Left ventricle myocardium superior (tissue), 1 donor: ENCODE measurements at regions not wholly inside any gene's neighbourhood (a gene's known extent, or its start where the extent isn't known, plus 50 kb on each side); places are given as distances from the start of the nearest gene placed in this dataset.

ENCODE experiments used
- ATAC-seq: fragments of 200-7000 bp; cut with Tn5 transposase; one replicate; pipeline ENCODE4 v1.9.1; 2020; ENCODE audit warnings: mild to moderate bottlenecking, moderate library complexity
- DNase-seq: peaks from one replicate; pipeline ENCODE4 v3.0.0-alpha.2; 2020
- intact Hi-C: fragments of 100-400 bp; cut with micrococcal nuclease; formaldehyde crosslinking; loops from one replicate; pipeline ENCODE4 v1.11.0; 2022
- donor health status: DM: no; HTN: yes; CAD: no; lungs with severe emphysema.

- ATAC-seq: no peak
- intact Hi-C loops: no loop called here
- no peak for DNase-seq
These were observed 258.9 kb upstream of the LRIG3 start for GRCh38 chr12:59179231-59179630.

- ATAC-seq (no peak), DNase-seq (no peak)
- intact Hi-C loops: no loop called here
These were observed 253.4 kb upstream of the LRIG3 start for GRCh38 chr12:59173695-59174094.

DNA sequence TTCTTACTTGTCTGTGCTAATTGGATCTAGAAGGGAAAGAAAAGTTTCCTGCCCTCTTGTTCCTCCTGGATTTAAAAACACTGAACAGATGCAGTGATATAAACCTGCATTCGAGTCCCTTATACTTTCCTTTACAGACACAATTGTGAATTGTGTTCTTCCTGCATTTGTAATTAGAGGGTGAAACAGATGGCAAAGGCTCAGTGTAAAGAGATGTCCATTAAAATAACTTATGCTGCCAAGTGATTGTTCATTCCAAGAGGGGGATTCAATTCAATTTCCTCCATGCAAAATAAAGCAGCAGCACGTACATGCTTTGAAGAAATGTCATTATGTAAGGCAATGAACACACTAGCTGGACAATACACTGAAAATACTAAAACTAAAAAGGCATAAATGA is 248.3 kb upstream of the LRIG3 start:
- no peak for ATAC-seq
- DNase-seq: no peak
- intact Hi-C loops: no loop called here

DNA sequence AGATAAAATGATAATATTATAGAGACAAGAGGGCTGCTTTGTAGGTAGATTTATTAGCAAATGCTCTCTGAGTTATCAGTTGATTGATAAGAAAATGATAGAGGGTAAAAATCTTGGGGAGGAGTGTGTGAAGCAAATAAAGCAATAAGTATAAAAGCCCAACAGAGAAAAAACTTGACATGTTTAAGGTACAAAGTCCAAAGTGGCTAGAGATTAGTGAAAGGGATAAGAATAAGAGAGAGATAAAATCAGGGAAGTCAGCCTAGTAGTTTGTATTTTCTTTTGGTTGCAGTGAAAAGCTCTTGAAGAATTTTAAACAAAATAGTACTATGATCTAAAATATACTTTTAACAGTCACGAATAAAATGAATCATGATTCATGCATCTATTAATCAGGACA is 246.2 kb upstream of the LRIG3 start:
- ATAC-seq: no peak
- DNase-seq: no peak
- intact Hi-C loops: no loop called here

- DNase-seq: no peak
- no peak for ATAC-seq
- intact Hi-C loops: no loop called here
These were observed 244.9 kb upstream of the LRIG3 start for GRCh38 chr12:59164991-59165718.

- ATAC-seq (no peak), DNase-seq (no peak)
- intact Hi-C loops: no loop called here
These were observed 243.9 kb upstream of the LRIG3 start for GRCh38 chr12:59164226-59164625.

DNA sequence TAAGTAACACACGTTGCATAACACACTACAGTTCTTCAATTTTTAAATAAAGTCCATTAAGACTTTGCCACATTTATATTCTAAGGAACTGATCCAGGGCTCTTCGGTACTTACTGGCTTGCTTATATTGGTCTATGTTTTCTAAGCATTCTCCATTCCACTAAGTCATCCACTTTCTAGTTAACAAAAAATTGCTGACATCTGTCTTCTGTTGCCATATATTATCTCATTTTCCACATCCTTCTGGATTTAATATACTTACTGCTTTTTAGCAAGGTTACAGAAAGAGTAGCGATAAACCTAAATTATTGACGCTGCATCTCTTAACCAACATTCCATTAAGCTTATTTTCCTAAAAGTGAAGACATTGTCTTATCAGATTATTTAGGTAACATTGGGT is 238.4 kb upstream of the LRIG3 start:
- DNase-seq: no peak
- intact Hi-C loops: no loop called here
- ATAC-seq: no peak

DNA sequence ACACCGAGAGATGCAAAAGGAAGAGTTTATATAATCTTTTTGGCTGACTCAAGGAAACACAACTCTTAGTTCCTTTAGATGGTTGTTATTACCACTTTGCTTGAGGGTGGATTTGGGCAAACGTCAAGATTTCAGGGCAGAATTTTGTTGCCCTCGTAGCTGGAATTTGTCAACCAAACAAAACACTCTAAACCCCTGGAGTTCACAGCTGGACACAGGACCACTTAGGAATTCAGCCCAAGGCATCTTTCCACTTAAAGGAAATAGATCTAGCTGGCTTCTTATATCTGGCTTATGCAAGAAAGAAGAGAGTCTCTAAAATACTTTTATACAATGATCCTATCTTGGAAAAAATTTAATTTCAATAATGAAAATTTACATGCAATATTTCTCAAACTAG is 237.8 kb upstream of the LRIG3 start:
- no peak for ATAC-seq

GRCh38 chr12:59155448-59155847 is 235.1 kb upstream of the LRIG3 start:
- ATAC-seq: no peak
- intact Hi-C loops: no loop called here

More for the DNA sequence above, 237.8 kb upstream of the LRIG3 start:
- DNase-seq: no peak
- intact Hi-C loops: no loop called here

DNA sequence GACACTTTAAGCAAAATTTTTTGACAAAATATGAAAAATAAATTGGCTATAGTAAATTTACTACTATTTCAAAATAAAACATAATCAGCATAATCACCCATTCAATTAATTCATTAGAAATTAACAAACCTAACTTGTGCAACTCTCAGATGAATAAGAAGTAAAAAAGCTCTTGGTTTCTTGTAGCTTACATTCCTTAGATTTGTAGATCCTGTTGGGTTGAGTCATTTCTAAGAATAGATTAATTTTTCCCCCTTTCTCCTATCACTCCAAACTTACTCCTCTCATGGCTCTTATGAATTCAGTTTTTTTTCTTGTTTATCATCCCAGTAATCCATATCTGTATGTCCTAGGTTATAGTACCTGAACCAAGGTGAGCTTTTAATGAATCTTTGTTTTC is 230.9 kb upstream of the LRIG3 start:
- intact Hi-C loops: loop anchor here (5.0 kb wide), 2 partner anchors 39 to 804 kb away; no protein-coding TSS in a partner anchor
- no peak for ATAC-seq
- no peak for DNase-seq

More at GRCh38 chr12:59155448-59155847, 235.1 kb upstream of the LRIG3 start:
- DNase-seq: no peak

- ATAC-seq (peak; percentile 91), DNase-seq (no peak)
- intact Hi-C loops: loop anchor here (5.0 to 10.0 kb wide), 3 partner anchors 38 to 803 kb away; no protein-coding TSS in a partner anchor
These were observed 229.8 kb upstream of the LRIG3 start for GRCh38 chr12:59149995-59150642.

DNA sequence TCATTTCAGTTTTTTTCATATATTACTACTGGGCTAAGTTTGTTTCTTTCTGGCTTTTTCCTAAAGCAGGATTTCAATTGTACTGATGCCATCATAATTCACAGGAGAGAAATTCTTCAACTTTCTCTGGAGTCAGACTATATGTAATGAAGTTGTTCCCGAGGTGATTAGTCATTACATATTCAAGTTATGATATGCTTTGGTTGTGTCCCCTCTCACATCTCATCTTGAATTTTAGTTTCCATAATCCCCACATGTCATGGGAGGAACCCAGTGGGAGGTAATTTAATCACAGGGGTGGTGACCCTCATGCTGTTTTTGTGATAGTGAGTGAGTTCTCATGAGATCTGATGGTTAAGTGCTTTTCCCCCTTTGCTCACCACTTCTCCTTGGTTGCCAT is 227.5 kb upstream of the LRIG3 start:
- intact Hi-C loops: loop anchor here (10.0 kb wide), 1 partner anchor 603 kb away; no protein-coding TSS in a partner anchor
- no peak for DNase-seq
- ATAC-seq: no peak

GRCh38 chr12:59142183-59142790 is 222.0 kb upstream of the LRIG3 start:
- no peak for DNase-seq
- no peak for ATAC-seq
- intact Hi-C loops: loop anchor here (10.0 kb wide), 1 partner anchor 597 kb away; no protein-coding TSS in a partner anchor

DNA sequence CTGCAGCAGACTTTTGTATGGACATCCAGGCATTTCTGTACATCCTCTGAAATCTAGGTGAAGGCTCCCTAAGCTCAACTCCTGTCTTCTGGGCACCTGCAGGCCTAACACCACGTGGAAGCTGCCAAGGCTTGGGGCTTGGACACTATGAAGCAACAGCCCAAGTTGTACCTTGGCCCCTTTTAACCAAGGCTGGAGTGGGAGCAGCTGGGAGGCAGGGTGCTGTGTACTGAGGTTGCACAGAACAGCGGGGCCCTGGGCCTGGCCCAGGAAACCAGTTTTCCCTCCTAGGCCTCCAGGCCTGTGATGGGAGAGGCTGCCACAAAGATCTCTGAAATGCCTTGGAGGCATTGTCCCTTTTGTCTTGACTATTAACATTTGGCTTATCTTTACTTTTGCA is 214.4 kb upstream of the LRIG3 start:
- DNase-seq: no peak
- ATAC-seq: no peak
- intact Hi-C loops: no loop called here

- ATAC-seq (no peak), DNase-seq (no peak)
- intact Hi-C loops: no loop called here
These were observed 211.2 kb upstream of the LRIG3 start for GRCh38 chr12:59131462-59131861.

DNA sequence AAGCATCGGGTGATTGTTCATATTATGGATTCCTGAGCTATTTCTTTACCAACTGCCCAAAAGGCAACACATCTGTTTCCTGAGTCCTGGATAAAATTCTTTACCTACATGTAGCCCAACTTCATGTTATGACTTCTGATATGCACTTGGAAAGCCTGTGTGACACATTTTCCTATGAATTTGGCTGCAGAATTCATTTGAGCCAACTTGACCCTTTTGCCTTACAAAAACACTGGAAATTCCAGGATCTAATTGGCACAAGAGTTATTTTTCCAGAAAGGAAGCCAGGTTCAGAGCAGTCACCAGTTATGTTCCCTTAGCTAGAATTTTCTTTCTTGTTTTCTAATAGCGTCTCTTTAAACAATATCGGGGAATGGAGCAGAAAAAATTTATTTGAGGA is 202.5 kb upstream of the LRIG3 start:
- intact Hi-C loops: no loop called here
- ATAC-seq (no peak), DNase-seq (no peak)

DNA sequence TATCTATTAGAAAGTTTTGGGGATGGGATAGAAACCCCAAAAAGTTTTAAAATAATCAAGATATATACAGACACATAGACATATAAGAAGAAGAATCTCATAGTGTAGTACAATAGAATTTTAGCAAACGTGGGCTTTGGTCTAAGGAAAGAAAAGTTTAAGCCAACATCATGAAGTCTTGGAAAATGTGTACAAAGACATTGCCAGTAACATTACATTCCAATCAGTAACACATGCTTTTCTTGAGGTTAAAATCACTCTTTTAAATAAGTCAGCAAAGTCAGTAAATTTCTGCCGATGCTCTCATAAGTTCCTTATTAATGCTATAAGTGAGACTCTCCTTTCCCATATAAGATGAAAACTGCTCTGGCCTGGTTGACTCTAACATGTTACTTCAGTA is 201.1 kb upstream of the LRIG3 start:
- intact Hi-C loops: no loop called here
- no peak for ATAC-seq
- no peak for DNase-seq

DNA sequence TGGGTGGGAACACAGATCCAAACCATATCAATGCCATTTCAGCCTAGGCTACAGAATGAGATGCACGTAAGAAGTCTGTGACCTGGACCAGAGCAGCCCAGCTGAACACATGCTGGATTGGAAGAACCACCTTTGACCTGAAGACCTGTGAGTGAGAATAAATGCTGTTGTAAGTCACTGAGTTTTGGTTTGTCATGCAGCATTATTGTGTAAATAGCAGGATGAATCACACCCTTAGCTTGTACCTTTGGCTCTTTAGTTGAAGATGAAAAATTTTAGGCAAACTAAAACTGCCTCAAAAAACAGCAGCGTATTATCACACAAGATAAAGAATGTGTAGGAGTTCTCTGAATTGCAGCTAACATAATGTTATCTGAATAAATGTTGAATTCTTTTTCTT is 199.4 kb upstream of the LRIG3 start:
- ATAC-seq (no peak), DNase-seq (no peak)
- intact Hi-C loops: no loop called here

DNA sequence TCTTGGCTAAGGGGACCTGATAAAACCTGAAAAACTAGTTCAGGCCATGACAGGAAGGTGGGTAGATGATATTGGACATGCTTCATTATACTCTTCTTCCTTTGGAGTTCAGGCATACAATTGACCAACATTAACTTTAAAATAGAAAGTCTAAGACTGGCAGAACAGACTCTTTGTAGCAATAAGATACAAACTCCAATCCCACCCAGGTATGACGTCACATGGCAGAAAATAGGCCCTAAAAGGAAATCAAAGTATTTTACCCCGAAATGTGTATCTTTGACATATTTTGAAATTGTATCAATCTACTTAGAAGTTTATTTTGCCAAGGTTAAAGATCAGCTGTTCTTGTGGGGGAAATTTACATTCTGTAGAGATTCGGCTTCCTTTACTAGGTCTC is 198.1 kb upstream of the LRIG3 start:
- intact Hi-C loops: no loop called here
- ATAC-seq (no peak), DNase-seq (no peak)

DNA sequence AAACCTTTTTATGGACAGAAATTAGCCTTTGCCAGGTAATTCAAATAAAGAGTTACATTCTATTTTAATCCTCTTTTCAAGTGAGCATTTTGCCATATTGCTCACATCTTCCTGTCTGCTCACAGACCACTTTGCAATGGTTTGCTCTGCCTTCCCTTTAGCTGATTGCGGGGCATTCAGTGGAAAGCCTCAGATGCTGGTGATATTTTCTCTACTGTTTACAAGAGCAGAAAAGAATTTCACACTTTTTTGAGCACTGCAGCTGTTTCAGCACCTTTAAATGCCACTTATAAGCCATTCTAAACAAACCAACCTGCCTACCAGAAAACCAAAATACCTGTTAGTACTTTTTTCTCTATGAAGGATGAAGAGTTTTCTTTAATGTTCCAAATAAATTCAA is 195.7 kb upstream of the LRIG3 start:
- intact Hi-C loops: no loop called here
- DNase-seq (no peak), ATAC-seq (no peak)

DNA sequence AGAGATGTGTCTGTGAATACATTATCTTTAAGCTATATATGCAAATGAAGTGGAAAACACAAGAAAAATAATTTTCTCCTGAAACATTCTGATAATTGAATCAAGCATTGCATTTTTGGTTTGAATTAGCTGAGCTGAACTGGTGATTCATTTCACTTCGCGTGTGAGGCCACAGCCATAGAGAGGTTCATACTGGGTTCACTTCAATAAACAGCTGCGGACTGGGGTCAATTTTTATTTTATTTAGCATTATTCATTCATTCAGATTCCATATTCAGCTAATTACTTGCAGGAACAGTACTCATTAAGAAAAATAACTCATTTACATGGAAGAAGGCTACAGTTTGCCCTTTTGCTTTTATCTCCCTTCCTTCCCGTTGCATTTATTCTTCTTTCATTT is 195.2 kb upstream of the LRIG3 start:
- ATAC-seq (no peak), DNase-seq (no peak)
- intact Hi-C loops: no loop called here
